Right lobe of liver (tissue), 6 donors: ENCODE measurements at regions not wholly inside any gene's neighbourhood (a gene's known extent, or its start where the extent isn't known, plus 50 kb on each side); places are given as distances from the start of the nearest gene placed in this dataset.

Experiments used
- ATAC-seq, 4 donors: fragments of 200-7000 bp; cut with Tn5 transposase; one replicate each; pipeline ENCODE4 v1.9.1; 2020; ENCODE audit warnings: mild to moderate bottlenecking in 4 of 4, moderate library complexity in 4 of 4
- DNase-seq, 3 donors: peaks; one replicate each; pipeline ENCODE4 v3.0.0-alpha.2; 2020
- H3K27ac ChIP-seq, 3 donors: fragments of 200-600 bp; one replicate each; pipeline ENCODE4 v1.8.0; 2022
- H3K27me3 ChIP-seq, 2 donors: fragments of 200-600 bp; one replicate each; pipeline ENCODE4 v1.8.0; 2022
- H3K36me3 ChIP-seq, 4 donors: fragments of 200-600 bp; sonication (generic) in 1 of 4; one replicate each; pipeline versions ENCODE4 v1.5.1 to v1.8.0; 2017 to 2022; ENCODE audit warnings: control low read depth in 1 of 4
- H3K4me1 ChIP-seq, 4 donors: fragments of 200-600 bp; sonication (generic) in 1 of 4; one replicate each; pipeline versions ENCODE4 v1.5.1 to v1.8.0; 2017 to 2022; ENCODE audit warnings: control low read depth in 1 of 4
- H3K4me3 ChIP-seq, 3 donors: fragments of 200-600 bp; one replicate each; pipeline ENCODE4 v1.8.0; 2022
- H3K9me3 ChIP-seq, 4 donors: fragments of 200-600 bp; sonication (generic) in 1 of 4; one replicate each; pipeline versions ENCODE4 v1.5.1 to v1.8.0; 2017 to 2022; ENCODE audit warnings: control low read depth in 1 of 4
- CTCF ChIP-seq, 4 donors: fragments of 200-600 bp in 3 of 4; fragments of 450-650 bp in 1 of 4; IDR thresholded peaks; one replicate each; pipeline versions ENCODE4 v1.5.1 to v1.8.0; 2016 to 2022; ENCODE audit warnings: antibody characterized with exemption in 4 of 4, mild to moderate bottlenecking in 2 of 4
- POLR2A ChIP-seq: fragments of 450-650 bp; IDR thresholded peaks from one replicate; pipeline ENCODE4 v1.6.1; 2017; ENCODE audit warnings: antibody characterized with exemption, mild to moderate bottlenecking
- WGBS: methylation state at CpG from one replicate; pipeline ENCODE4 v1.1.6; 2018; ENCODE audit warnings: low coverage, low lambda C conversion rate; ENCODE audit not compliant: insufficient coverage; ENCODE audit errors: missing lambda C conversion rate; 5-methylcytosine and 5-hydroxymethylcytosine counted together
- intact Hi-C, 2 donors: fragments of 100-400 bp; cut with DNase I; formaldehyde crosslinking; loops; one replicate each; pipeline versions ENCODE4 v1.11.2 to v1.14.1; 2022
- donor health status: DM: no; HTN: yes; CAD: no.
- donor health status: DM: no; HTN: no; CAD: no.
- donor health status: DM: no; HTN: no; CAD: no.
- donor health status: DM: no; HTN: yes; CAD: no.
- donor health status: DM: no; HTN: yes; CAD: no.

DNA sequence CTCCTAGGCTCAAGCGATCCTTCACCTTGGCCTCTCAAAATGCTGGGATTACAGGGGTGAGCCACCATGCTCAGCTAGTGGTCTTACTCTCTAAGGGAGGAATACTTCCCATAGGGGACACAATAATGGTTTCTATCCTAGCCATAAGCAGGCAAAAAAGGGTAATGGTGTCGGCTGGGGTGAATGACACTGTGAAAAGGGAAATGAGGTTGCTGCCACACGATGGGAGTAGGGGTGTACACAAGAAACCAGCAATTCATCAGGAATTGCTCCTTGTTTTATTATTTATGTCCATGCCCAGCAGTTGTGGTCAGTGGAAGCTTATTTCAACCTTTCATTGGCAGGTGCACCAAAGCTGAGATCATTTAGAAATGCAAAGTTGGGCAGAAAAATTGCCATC is 70.3 kb upstream of the ZFR start:
- Histone ChIP-seq H3K4me1 (no peaks in the 10 kb centered on the region), H3K9me3 (no peaks in the 10 kb centered on the region), H3K27me3 (no peaks in the 10 kb centered on the region), H3K4me3 (no peak overlapping the region), H3K27ac (no peak overlapping the region), H3K36me3 (no peaks in the 10 kb centered on the region)
- ATAC-seq (no peak), DNase-seq (no peak)
- intact Hi-C loops: no loop called here
- no peak for TF ChIP-seq CTCF (IDR thresholded peaks at IDR 0.05)
- TF ChIP-seq POLR2A: no peak
- WGBS: 45% methylated on average over 3 of the region's 3 CpGs

GRCh38 chr5:32512926-32513325 is 68.4 kb upstream of the ZFR start:
- Histone ChIP-seq H3K27me3 (no peaks in the 10 kb centered on the region), H3K4me3 (no peak overlapping the region), H3K27ac (no peak overlapping the region), H3K9me3 (no peaks in the 10 kb centered on the region), H3K36me3 (no peaks in the 10 kb centered on the region), H3K4me1 (no peaks in the 10 kb centered on the region)
- TF ChIP-seq CTCF (IDR thresholded peaks at IDR 0.05) (no peak), POLR2A (no peak)
- DNase-seq (no peak), ATAC-seq (no peak)
- intact Hi-C loops: no loop called here
- 85% methylated on average over 2 of the region's 2 CpGs for WGBS

- no peak overlapping the region for H3K27ac ChIP-seq
- H3K4me1 ChIP-seq: no peaks in the 10 kb centered on the region
- H3K36me3 ChIP-seq: no peaks in the 10 kb centered on the region
- DNase-seq: no peak
- TF ChIP-seq CTCF (IDR thresholded peaks at IDR 0.05) (no peak), POLR2A (no peak)
- no peaks in the 10 kb centered on the region for H3K27me3 ChIP-seq
- peak in 1 of 4 donors; percentile 45 for ATAC-seq
- intact Hi-C loops: no loop called here
- 47% methylated on average over 3 of the region's 9 CpGs for WGBS
- no peaks in the 10 kb centered on the region for H3K9me3 ChIP-seq
- H3K4me3 ChIP-seq: no peak overlapping the region
Measured at GRCh38 chr5:32511776-32512374, 67.3 kb upstream of the ZFR start.

GRCh38 chr5:32510860-32511259 is 66.3 kb upstream of the ZFR start:
- Histone ChIP-seq H3K27me3 (no peaks in the 10 kb centered on the region), H3K27ac (no peak overlapping the region), H3K4me1 (no peaks in the 10 kb centered on the region), H3K4me3 (no peak overlapping the region), H3K36me3 (no peaks in the 10 kb centered on the region), H3K9me3 (no peaks in the 10 kb centered on the region)
- no peak for ATAC-seq
- no peak for TF ChIP-seq POLR2A
- TF ChIP-seq CTCF (IDR thresholded peaks at IDR 0.05): no peak
- no peak for DNase-seq
- intact Hi-C loops: no loop called here
- no CpG with 5 or more reads among the region's 1 CpG for WGBS
